GM21367 (cell line): ENCODE measurements at regions not wholly inside any gene's neighbourhood (a gene's known extent, or its start where the extent isn't known, plus 50 kb on each side); places are given as distances from the start of the nearest gene placed in this dataset.

Experiments used
- ATAC-seq: cut with Tn5 transposase; IDR thresholded peaks from one replicate; pipeline ENCODE4 v1.9.1; 2021; ENCODE audit not compliant: unreplicated experiment

GRCh38 chr11:95363708-95364107 is 132.7 kb upstream of the SESN3 start:
- no peak for ATAC-seq

- no peak for ATAC-seq
Measured at GRCh38 chr11:95363164-95363563, 132.2 kb upstream of the SESN3 start.

DNA sequence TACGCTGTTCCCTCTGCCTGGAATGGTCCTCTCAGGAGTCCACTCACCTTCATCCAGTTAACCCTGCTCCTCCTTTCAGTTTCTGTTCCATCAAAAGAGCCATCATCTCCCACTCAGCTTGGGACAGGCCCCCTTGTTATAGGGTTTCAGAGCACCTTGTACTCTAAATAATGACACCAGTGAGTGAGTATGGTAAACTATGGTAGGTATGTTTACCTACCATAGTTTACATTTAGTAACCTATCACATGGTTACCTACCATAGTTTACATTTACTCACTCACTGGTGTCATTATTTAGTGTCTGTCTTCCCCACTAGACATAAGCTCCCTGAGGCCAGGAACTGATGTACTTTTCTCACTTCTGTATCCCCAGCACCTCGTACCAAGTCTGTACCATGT is 130.2 kb upstream of the SESN3 start:
- ATAC-seq: no peak

GRCh38 chr11:95360377-95361075 is 129.5 kb upstream of the SESN3 start:
- no peak for ATAC-seq

GRCh38 chr11:95359756-95360155 is 128.8 kb upstream of the SESN3 start:
- ATAC-seq: no peak

GRCh38 chr11:95359341-95359663 is 128.3 kb upstream of the SESN3 start:
- ATAC-seq: no peak

- no peak for ATAC-seq
Measured at GRCh38 chr11:95358511-95359340, 127.7 kb upstream of the SESN3 start.

DNA sequence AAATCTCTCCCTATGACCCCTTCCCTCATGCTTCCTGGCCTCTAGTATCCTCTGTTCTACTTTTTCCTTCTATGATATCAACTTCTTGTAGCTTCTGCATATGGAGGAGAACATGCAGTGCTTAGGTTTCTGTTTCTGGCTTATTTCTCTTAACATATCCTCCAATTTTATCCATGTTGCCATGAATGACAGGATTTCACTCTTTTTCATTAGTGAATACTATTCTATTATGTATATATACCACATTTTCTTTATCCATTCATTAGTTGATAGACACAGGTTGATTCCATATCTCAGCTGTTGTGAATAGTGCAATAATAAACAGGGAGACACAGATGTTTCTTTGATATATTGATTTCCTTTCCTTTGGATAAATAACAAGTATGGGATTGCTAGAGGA is 123.3 kb upstream of the SESN3 start:
- ATAC-seq: no peak

DNA sequence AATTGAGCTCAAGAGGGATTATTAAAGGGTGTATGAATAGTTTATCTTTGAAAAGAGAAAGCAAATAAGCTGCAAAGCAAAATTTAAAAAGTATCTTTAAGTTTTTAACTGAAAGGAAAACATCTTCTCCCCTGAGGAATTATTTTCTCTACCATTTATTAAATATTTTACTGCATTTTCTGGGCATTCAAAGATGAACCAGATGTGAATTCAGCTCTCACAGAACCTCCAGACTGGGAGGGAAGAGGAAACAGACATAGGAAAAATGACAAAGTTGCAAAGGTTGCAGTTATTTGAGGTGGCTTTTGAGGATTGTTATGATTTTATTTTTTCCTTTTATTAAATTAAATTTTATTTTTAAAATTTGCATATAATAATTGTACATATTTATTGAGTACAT is 122.7 kb upstream of the SESN3 start:
- no peak for ATAC-seq

DNA sequence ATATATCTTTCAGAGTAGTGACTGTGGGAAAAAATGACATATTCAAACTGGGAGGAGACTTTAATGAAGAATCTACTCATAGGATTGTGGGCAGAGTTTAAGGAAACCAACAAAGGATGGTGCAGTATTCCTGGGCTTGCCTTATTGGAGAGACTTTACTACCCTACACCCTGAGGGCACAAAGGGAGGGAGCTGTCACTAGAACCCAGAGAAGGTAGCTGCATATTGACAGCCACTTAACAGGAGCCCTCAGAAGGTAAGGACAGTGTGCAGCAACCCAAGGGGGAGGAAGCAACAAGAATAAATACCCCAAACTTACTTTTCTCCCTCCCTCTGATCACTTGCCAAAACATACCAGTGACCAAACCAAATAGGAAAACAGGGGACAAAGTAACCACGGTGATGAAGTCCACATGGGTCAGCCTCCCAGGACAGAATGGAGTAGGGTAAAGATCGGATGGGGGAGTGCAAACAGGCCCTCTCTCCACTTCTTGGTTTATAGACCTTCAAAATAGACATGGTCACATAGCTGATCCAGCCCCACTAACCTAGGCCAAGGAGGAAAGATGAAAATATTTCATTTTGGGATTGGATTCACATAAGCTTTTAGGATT is 121.8 kb upstream of the SESN3 start:
- ATAC-seq: no peak

- ATAC-seq: no peak
Measured at GRCh38 chr11:95349345-95349942, 118.4 kb upstream of the SESN3 start.

GRCh38 chr11:95346265-95346664 is 115.3 kb upstream of the SESN3 start:
- ATAC-seq: no peak

- peak; percentile 86 for ATAC-seq
Measured at GRCh38 chr11:95345651-95346050, 114.6 kb upstream of the SESN3 start.

DNA sequence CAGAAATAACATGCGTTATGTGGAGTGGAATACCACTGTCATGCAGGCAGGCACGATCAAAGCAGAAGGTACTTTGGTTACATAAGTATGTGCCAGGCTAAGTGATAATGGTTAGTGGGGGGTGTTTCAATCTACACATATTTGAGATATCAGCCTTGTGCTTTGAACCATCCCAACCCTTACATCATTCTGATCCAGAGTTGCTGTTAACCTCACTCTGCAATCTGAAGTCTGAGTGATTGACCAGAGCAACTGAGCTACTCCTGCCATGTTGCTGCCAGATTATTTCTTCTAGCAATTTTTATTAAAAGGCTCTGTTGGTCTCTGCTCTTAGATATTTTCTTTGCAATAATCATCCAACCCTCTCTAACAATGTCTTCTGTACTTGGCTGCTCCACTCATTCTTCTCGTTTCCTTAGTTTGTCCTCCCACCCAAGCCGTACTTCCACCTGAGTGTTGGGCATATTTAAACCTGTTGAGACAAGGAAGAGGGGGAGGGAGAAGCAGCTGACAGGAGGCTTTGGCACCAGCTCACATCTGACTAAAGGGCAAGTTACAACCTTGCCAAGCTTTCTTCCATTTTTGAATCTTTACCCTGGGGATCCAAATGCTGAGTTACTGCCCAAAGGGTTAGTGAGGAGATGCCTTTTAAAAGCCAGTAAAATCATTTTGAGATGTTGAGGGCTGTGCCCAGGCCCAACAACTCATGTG is 114.1 kb upstream of the SESN3 start:
- no peak for ATAC-seq

DNA sequence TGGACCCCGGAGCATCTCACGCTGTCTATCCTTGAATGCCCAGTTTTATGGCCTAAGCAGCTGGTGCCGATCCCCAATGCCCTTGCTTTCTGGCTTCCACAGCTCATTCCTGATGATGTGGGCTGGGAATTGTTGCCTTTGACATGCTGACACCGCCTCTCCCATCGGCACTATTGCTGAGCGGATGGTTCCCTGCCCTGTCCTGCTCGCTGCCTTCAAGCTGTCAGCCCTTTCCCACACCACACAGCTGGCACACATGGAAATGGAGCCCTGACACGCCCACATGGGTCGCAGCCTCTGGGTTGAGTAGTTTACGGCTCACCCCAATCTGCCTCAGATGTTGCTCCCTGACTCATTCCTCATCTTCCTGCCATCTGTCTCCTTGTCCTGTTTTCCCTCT is 110.2 kb upstream of the SESN3 start:
- no peak for ATAC-seq

DNA sequence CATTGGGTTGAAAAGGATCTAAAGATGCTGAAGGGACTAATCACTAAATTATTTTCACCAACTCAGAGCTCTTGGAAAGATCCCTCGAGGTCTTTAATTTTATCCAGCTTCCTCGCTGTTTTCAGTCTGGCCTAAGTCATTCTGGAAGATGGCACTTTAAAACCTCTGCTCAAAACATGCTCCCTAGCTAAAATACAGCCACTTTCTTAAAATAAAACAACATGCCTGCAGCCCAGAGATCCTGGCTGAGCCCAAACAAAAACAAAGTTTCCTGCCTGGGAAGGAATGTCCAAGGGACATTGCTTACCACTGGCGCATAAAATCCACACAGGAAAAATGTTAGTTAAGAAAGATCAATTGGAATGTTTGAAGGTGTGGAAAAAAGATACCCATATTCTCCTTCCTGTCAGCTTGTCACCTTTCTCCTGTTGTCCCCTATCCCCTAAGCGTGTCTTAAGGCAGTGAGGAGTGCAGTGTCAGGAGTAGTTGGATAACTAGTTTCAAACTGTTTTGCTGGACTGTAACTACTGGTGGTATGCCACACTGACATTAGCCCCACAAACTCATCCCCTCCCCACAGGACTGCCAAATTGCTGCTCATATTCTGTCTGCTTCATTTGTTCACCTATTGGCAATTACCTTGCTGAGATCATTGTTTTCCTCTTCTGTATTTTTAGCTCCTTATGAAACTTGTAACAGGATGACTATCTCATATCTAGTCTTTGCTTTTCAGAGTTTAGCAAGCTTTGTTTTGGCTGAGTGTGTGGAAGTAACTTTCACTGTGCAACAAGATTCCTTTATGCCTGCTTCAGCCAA is 108.3 kb upstream of the SESN3 start:
- ATAC-seq: no peak

- ATAC-seq: no peak
Measured at GRCh38 chr11:95338430-95338991, 107.5 kb upstream of the SESN3 start.

- peak; percentile 11 for ATAC-seq
Measured at GRCh38 chr11:95337972-95338429, 107.0 kb upstream of the SESN3 start.

GRCh38 chr11:95337175-95337957 is 106.4 kb upstream of the SESN3 start:
- ATAC-seq: peak; percentile 87
